ENCODE measurements at regions not wholly inside any gene's neighbourhood (a gene's known extent, or its start where the extent isn't known, plus 50 kb on each side); places are given as distances from the start of the nearest gene placed in this dataset.
"Not testable (repeated sequence)": the region's sequence is repeated elsewhere in the genome, so short reads cannot be mapped to it uniquely, and the experiment has no call there.

DNA sequence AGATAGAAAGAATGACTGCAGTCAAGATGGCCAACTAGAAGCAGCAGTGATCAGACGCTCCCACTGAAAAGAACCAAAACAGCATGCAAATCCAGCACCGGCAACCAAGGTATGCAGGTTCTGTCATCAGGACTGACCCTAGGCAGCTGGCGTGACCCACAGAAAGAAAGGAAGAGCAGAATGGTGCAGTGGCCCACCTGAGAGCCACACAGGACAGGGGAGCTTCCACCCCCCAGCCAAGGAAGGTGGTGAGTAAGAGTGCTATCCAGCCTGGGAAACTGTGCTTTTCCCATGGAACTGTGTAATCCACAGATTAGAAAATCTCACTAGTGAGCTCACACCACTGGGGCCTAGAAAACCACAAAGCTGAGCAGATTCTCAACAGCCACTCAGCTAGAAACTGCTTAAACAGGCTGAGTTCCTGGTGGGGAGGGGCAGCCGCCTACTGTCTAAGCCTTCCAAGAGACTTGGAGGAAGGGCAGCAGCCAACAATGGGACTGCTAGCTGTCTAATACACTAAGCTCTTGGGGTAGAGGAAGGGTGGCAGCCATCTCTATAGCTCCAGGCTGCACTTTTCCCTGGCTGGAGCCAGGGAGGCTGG lies 127.9 kb downstream of the EVA1A start:
- no peaks in the 10 kb centered on the region for H3K27me3 ChIP-seq
- H3K36me3 ChIP-seq = no peaks in the 10 kb centered on the region
- H3K4me3 ChIP-seq = no peak overlapping the region
- no peaks in the 10 kb centered on the region for H3K9me3 ChIP-seq
- DNase-seq = no peak

DNA sequence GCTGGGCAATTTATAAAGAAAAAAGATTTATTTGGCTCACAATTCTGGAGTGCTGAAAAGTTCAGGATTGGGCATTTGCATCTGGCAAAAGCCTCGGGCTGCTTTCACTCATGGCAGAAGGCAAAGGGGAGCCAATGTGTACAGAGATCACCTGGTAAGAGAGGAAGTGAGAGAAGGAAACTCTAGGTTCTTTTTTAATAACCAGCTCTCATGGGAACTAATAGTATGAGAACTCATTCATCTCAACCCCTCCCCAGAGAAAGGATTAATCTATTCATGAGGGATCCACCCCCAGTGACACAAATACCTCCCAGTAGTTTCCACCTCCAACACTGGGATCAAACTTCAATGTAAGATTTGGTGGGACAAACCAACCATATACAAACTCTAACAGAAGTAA lies 129.0 kb downstream of the EVA1A start:
- H3K36me3 ChIP-seq = no peaks in the 10 kb centered on the region
- no peak overlapping the region for H3K4me3 ChIP-seq
- DNase-seq = no peak
- H3K9me3 ChIP-seq = no peaks in the 10 kb centered on the region
- no peaks in the 10 kb centered on the region for H3K27me3 ChIP-seq

DNA sequence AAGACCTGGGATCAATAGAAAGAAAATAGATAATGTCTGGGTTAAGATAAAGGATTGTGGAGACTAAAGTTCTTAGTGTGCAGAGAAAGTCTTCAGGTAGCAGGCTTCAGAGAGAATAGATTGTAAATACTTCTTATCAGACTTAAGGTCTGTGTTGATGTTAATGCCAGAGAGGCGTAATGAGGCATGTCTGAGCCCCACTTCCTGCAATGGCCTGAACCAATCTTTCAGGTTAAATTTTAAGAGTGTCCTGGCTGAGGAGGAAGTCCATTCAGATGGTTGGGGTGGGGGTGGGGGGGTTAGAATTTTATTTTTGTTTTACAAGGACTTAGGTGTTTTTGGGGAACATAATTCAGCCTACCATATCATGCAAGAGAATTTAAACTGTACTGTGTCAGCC lies 129.5 kb downstream of the EVA1A start:
- Histone ChIP-seq H3K4me3 (no peak overlapping the region), H3K36me3 (no peaks in the 10 kb centered on the region), H3K27me3 (no peaks in the 10 kb centered on the region), H3K9me3 (no peaks in the 10 kb centered on the region)
- DNase-seq = no peak

GRCh38 chr2:75430449-75430848 lies 130.3 kb downstream of the EVA1A start:
- H3K4me3 ChIP-seq, DNase-seq, H3K27me3 ChIP-seq, H3K36me3 ChIP-seq, H3K9me3 ChIP-seq: not testable (repeated sequence)

GRCh38 chr2:75428646-75429443 lies 131.9 kb downstream of the EVA1A start:
- Histone ChIP-seq H3K9me3 (no peaks in the 10 kb centered on the region), H3K36me3 (no peaks in the 10 kb centered on the region), H3K27me3 (no peaks in the 10 kb centered on the region), H3K4me3 (no peak overlapping the region)
- peak; percentile 42 for DNase-seq

DNA sequence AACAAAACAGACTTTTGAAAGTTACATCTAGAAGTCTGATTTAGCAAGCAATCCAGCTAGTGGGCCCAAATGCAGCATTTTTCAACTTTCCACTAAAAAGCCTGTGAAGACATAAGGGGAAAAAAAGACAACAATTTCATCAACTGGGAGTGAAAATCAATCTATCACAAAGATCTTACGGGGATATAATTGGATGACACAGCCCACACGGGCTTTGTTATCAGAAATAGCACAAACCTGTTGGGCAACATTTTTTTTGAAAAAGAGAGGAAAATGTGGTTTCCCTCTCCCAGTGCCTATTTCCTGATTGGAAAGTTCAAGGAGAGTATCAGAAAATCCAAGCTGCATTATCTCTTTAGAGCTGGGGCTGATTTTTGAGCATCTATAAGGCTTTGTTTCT lies 132.7 kb downstream of the EVA1A start:
- no peak for DNase-seq
- no peaks in the 10 kb centered on the region for H3K36me3 ChIP-seq
- no peaks in the 10 kb centered on the region for H3K27me3 ChIP-seq
- no peak overlapping the region for H3K4me3 ChIP-seq
- no peaks in the 10 kb centered on the region for H3K9me3 ChIP-seq

- peak; percentile 74 for DNase-seq
- Histone ChIP-seq H3K36me3 (no peaks in the 10 kb centered on the region), H3K4me3 (no peak overlapping the region), H3K9me3 (no peaks in the 10 kb centered on the region), H3K27me3 (no peaks in the 10 kb centered on the region)
Measured at GRCh38 chr2:75424936-75425619, 135.7 kb downstream of the EVA1A start.

DNA sequence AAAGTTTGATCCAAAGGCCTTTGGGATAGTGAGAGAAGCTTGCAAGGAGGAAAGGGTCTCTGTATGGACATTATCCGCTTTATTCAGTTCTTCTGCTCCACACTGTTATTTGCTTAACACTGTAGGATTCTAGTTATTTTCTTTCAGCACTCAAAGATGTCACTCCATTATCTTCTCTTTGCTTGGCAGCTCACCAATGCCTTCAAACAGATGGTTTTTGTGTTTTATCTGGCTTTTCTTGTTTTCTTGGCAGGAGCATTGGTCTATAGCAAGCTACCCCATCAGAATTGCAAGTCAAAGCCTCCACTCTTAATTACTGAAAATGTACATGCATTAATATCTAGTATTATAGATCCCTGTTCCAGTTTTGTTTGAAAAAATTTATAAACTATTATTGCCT lies 138.8 kb downstream of the EVA1A start:
- no peaks in the 10 kb centered on the region for H3K9me3 ChIP-seq
- H3K27me3 ChIP-seq = no peaks in the 10 kb centered on the region
- no peaks in the 10 kb centered on the region for H3K36me3 ChIP-seq
- H3K4me3 ChIP-seq = no peak overlapping the region
- no peak for DNase-seq

DNA sequence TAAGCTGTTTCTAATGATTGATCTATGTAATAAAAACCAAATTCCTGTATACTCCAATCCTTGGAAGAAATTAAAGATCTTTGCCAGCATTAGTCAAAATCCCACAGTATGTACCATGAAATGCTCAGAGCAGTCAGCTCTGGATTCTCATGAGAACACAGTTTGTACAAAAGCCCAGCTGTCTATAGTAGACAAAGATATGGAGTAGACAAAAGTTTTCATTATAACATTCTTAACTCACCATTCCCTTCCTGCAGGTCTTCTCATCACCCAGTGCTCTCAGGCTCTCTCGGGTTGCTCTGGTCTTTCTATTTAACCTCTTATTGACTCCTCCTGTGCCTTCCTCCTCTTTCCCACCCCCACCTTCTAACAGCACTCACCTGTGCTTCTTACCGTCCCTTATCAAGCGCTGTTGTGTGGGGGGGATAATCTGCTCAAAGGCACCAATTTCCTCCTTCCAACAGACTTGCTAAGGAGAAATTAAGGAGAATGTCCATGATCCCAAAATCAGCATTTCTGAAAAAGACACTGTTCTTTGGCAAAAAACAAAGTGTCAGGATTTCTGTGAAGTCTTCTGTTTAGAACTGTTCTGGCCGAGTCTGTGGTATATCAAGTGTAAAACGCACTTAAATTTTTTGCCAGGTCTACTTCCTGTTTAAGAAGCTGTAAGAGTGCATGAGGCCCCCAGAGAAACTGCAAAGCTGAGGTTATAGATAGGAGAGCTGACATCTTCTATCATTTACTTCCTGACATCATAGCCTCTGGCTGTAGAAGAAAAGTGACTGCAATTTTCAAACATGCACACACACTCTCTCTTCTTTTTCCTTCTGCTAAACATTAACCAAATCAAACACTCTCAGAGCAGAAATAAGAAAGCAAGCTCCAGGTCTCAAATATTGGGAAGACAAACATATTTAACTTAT lies 144.1 kb downstream of the EVA1A start:
- no peaks in the 10 kb centered on the region for H3K27me3 ChIP-seq
- no peaks in the 10 kb centered on the region for H3K36me3 ChIP-seq
- DNase-seq = no peak
- peaks cover 7% of the 10 kb centered on the region for H3K9me3 ChIP-seq
- no peak overlapping the region for H3K4me3 ChIP-seq

DNA sequence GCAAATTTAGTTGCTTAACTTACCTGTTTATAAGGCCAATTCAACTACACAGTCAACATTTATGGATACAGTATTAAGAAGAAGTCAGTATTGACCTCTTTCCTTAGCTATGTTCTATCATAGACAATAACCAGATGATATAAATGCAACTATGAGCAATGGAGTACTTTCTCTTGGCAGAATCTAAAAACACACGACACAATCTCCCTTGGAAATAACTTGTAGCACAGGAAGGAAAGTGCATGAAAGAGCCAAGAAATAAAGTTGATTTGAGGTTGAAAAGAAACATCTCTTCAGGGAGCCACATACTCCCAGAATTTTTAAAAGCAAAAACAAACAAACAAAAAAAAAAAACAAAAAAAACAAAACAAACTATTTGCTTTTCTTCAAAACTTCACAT lies 145.0 kb downstream of the EVA1A start:
- DNase-seq = no peak
- Histone ChIP-seq H3K4me3 (no peak overlapping the region), H3K36me3 (no peaks in the 10 kb centered on the region), H3K9me3 (peaks cover 11% of the 10 kb centered on the region), H3K27me3 (no peaks in the 10 kb centered on the region)

- peaks cover 11% of the 10 kb centered on the region for H3K9me3 ChIP-seq
- no peaks in the 10 kb centered on the region for H3K36me3 ChIP-seq
- no peak for DNase-seq
- no peak overlapping the region for H3K4me3 ChIP-seq
- H3K27me3 ChIP-seq = no peaks in the 10 kb centered on the region
Measured at GRCh38 chr2:75415111-75415626, 145.6 kb downstream of the EVA1A start.

DNA sequence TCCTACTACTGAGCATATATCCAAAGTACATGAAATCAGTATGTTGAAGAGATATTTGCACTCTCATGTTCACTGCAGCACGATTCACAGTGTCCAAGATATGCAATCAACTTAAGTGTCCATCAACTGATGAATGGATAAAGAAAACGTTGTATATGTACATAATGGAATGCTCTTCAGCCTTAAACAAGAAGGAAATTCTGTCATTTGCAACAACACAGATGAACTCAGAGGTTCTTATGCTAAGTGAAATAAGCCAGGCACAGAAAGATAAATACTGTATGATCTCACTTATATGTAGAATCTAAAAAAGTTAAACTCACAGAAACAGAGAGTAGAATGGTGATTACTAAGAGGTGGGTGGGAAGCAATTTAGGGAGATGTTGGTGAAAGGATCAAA lies 149.2 kb downstream of the EVA1A start:
- Histone ChIP-seq H3K36me3 (no peaks in the 10 kb centered on the region), H3K4me3 (no peak overlapping the region), H3K27me3 (no peaks in the 10 kb centered on the region), H3K9me3 (peaks cover 11% of the 10 kb centered on the region)
- DNase-seq = no peak

GRCh38 chr2:75410702-75411101 lies 150.0 kb downstream of the EVA1A start:
- H3K27me3 ChIP-seq = no peaks in the 10 kb centered on the region
- no peak for DNase-seq
- H3K9me3 ChIP-seq = peaks cover 11% of the 10 kb centered on the region
- H3K4me3 ChIP-seq = no peak overlapping the region
- no peaks in the 10 kb centered on the region for H3K36me3 ChIP-seq

GRCh38 chr2:75408771-75409170 lies 152.0 kb downstream of the EVA1A start:
- Histone ChIP-seq H3K4me3 (no peak overlapping the region), H3K9me3 (peaks cover 11% of the 10 kb centered on the region), H3K36me3 (no peaks in the 10 kb centered on the region), H3K27me3 (no peaks in the 10 kb centered on the region)
- no peak for DNase-seq

DNA sequence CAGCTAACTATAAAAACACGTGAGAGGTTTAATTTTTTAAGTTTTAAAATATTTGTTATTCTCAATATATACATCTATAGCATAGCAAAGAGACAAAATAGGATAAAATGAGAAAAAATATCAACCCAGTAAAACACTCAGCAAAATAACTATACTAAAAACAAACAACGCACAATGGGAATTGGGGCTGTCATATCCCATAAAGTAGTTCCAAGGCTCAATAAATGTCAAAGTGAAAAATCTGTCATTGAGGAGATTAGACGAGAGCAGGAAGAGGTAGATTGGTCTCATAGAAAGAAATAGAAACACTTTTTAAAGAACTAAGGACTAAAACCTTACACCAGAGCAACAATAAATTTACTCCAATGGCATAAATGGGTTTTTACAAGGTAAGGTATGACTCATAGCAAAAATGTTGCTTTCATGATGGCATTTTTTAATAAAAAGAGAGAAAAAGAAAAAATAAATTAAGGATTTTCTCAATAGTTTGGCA lies 153.7 kb downstream of the EVA1A start:
- Histone ChIP-seq H3K36me3 (no peaks in the 10 kb centered on the region), H3K27me3 (no peaks in the 10 kb centered on the region), H3K4me3 (no peak overlapping the region), H3K9me3 (peaks cover 8% of the 10 kb centered on the region)
- no peak for DNase-seq

- DNase-seq = no peak
- H3K27me3 ChIP-seq = no peaks in the 10 kb centered on the region
- no peak overlapping the region for H3K4me3 ChIP-seq
- no peaks in the 10 kb centered on the region; the same call in 1 of the 2 replicates for H3K9me3 ChIP-seq
- H3K36me3 ChIP-seq = no peaks in the 10 kb centered on the region
Measured at GRCh38 chr2:75406131-75406581, 154.6 kb downstream of the EVA1A start.

Data from MG63 (cell line).